HG03025 (cell line): ENCODE measurements at regions not wholly inside any gene's neighbourhood (a gene's known extent, or its start where the extent isn't known, plus 50 kb on each side); places are given as distances from the start of the nearest gene placed in this dataset.

ENCODE experiments used
- ATAC-seq: cut with Tn5 transposase; IDR thresholded peaks from one replicate; pipeline ENCODE4 v1.9.1; 2021; ENCODE audit warnings: mild to moderate bottlenecking, moderate library complexity; ENCODE audit not compliant: unreplicated experiment, low FRiP score

DNA sequence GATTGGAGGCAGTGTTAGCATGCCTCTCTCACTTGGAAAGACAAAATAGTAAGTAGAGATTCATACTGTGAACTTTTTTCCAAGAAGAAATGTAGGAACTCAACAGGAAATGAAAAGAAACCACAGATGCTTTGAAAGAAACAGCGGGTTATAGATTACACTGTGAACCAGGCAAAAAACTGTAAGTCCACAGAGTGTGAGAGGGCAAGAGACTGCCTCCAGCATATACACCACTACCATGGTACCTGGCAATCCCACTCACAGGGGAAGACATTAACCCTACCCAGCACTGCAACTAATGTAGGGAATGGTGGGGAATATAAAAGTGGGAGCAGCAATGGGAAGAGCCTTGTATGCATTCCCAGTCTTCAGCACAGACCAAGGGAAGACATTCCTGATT is 150.6 kb upstream of the GALNT5 start:
- ATAC-seq = no peak

DNA sequence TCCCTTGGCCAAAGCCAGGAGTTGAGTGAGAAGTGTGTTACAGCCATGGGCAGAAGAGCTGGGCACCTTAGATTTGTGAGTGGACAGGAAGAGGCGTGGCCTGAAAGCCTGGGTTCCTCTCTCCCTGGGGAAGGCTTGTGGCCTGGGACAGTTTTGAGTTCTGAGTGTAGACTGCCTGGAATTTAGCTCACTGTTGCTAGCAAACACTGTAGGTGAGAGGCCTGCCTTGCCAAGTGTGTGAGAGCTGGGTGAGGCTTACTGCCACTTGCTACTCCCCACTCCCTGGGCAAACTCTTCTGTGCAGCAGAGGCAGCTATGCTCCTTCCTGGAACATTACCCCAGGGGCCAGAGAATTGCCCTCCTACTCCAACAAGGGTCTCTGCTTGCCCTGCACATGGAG is 150.0 kb upstream of the GALNT5 start:
- ATAC-seq = no peak

DNA sequence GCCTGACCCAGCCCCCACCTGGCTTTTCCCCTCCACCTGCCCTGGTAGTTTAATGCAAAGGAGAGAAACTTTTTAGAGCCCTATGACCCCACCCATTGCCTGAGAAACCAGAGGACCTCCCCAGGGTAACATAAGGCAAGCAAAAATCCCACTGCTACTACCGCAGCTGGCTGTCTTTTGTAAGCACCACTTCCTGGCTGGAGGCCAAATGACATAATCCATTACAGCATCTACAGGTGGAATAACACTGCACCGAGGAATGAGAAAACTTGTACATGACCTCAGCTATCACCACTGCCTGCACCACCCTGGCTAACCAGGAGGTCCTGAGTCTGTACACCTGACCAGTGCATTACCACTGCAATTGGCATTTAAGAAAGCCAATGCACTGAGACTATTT is 149.6 kb upstream of the GALNT5 start:
- ATAC-seq = no peak

DNA sequence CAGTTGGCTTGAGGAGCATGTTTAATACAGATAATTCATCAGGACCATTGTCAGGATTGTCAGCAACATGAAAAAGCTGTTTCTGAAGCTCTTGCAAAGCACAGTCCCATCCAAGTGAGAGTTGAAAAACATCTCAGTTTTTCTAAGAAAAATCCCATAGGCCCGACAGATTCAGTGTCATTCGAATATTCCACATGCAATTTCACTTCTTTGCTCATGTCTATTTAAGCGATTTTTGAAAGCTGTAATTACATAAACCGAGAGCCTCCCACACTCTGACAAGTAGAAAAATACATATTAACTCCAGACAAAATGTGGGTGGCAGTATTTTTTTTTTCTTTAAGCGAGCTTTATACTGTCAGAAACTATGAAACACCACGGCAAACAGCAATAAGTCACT is 134.7 kb upstream of the GALNT5 start:
- ATAC-seq = no peak

DNA sequence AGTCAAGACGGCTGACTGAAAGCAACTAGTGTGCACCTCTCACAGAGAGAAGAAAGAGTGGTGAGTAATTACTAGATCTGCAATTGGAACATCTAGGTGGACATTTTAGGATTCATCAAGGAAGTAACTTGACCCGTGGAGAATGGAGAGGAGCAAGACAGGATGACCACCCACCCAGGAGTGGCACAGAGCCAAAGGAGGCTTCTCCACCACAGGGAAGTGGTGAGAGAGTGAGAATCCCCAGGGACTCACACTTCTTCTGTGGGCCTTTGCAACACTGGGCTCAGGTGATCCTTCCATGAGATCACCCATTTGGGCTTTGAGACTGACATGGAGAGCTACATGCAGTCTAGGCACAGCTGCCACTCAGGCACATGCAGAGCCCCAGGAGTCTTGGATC is 132.8 kb upstream of the GALNT5 start:
- ATAC-seq = no peak

DNA sequence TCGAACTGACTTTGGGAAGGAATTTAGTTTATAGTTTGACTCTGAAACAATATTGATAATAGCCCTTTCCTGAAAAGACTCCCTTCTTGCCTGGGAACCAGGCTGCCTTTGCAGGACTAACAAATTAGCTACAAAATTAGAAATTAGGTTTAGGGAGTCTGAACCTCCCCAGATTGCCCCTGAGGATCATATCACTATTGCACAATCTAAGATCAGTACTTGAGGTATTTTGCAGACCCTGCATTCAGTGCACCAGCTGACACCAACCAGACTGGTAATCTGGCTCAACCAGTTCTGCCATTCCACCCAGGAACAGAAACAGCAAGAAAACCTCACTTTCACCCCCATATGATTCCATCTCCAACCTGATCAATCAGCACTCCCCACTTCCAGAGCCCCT is 131.8 kb upstream of the GALNT5 start:
- no peak for ATAC-seq

DNA sequence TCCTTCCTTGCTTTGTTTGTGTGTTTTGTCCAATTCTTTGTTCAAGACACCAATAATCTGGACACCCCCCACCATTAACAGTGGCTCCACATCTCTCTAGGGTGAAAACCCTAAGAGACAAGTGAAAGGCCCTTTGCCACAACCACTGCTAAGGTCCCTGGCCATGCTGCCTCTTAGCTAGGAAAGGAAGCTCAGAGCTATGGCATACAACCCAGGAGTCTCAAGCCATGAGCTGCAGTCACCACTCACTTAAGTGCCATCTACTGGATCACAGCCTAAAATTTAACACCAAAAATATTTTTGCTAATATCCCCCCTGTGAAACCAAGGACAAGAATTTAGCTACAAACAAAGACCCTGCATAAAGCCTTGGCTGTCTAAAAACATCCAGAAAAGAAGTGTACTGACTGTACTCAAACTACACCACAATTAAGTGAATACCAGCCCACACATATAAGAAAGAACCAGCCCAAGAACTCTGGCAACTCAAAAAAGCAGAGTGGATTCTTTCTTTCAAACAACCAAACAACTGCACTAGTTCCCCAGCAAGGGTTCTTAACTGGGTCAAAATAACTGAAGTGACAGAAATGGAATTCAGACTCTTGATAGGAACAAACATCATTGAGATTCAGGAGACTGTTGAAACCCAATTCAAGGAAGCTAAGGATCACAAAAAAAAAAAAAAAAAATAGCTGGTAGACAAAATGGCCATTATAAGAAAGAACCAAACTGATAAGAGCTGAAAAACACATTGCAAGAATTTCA is 130.1 kb upstream of the GALNT5 start:
- ATAC-seq = no peak

DNA sequence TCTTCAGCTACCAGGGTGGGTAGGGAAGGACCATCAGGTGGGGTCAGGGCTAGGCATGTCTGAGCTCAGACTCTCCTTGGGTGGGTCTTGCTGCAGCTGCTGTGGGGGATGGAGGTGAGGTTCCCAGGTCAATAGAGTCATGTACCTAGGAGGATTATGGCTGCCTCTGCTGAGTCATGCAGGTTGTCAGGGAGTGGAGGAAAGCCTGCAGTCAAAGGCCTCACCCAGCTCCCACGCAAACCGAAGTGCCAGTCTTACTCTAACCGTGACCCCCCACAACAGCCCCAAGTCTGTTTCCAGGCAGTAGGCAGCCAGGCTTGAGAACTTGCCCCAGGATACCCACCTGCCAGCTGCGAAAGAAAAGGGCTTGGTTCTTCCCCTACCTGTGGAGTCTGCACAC is 113.6 kb upstream of the GALNT5 start:
- ATAC-seq = no peak

DNA sequence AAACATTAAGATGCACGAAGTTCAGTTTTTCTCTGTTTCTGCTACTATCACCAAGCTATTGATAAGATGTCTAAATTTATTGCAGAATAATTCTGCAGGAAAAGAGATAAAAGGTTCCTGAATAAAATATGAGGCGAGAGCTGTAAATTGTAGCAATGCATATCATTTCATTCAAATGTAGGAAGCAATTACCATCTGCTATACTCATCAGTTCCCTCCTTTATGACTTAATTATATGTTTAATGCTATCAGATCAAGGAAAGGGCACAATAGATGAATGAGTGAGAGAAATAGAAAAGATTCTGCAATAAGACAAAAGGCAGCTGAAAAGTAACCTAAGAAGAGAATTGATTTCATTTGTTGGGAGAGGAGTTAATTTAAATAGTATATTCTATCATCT is 108.2 kb upstream of the GALNT5 start:
- ATAC-seq = no peak

DNA sequence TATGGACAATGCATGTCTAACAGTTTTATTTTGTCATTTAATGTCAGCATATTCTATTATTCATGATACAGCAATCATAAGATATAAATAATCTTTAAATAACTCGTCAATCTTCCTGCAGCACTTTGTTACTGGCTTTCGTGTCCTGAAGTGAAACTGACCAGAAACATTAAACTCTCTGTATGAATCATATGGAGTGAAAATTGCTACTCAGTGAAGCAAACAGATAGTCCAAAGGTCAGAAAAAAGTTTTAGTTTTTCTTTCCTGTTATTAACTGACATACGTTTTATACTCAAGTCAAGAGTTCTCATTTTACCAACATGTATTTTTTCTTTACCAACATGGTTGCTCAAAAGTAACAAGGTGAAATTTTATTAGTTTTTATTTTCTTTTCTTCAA is 106.8 kb upstream of the GALNT5 start:
- peak; percentile 70 for ATAC-seq

DNA sequence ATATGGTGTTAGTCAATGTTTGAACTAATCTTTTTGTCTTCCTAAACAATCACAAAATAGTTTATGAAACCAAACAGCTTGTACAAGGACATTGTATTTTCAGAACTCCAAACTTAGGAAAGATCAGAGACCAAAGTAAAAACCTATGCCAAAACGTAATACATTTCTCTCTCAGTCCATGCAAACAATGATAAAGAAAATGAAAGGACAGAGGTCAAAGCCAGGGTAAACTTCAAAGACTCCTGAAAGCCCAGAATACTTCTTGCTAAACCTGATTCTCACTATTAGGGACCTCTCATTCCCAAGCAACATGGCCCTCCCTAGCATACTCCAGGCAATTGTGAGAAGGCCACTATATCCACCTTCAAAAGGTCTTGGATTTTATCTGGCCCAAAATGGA is 105.1 kb upstream of the GALNT5 start:
- no peak for ATAC-seq

DNA sequence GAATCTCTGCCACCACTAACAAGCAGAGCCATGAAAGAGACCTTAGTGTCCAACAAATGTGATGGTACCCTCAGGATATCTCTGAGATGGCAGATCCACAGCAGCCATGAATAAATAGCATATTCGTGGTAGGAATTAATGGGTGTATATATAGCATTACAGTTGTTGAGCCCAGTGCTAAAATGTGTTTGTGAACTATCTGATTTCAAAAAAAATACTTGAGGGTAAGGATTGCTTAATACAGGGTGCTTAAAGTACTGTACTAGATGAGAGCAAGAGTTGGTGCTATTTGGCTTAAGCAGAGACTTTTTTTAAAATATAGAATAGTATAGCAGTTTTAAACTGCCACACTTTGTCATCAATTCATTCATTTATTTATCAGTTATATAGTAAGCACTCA is 101.5 kb upstream of the GALNT5 start:
- ATAC-seq = no peak

DNA sequence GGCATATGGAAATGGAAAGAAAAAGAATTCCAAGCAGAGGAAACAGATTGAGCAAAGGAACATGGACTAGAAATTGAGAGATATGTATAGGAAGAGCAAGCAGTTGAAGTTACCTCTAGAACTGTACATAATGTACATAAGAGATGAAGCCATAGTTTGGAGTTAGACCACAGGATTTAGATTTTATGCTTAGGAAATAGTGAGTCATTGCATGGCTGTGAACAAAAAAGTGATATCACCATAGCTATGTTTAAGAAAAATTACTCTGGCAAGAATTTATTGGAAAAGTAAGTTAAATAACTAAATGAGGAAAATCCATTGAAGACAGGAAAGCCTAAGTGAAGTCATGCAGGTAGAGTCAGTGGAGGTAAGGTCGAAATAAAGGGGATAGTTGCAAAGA is 99.4 kb upstream of the GALNT5 start:
- ATAC-seq = no peak

DNA sequence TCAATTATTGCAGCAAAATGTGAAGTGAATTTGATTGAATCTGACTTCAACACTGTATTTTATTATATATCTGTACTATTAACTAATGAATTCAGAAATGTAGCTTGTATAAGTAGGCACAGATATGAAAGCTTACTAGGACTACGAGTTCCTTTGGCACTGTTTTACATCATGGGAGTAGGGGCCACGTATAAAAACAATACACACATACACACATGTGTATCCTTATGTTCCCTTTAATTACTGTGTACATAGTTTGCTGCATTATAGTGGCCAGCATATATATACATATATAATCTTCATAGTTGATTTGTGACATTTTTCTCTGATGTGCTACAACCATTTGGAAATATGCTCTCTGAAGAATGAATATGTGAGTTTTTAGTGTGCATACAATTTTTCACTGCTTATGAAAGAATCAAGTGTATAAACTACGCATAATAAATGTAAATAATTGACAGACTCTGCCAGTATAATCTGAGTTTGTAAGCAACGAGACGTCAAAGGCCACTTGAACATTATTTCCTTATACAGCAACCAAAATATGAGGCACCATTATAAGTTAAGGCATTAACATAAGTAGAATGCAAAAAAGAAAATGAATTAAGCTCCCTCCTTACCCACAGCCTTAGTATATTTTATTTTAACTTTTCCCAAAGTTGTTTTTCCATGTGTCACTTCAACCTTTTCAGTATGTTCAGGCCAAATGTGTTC is 98.1 kb upstream of the GALNT5 start:
- no peak for ATAC-seq

DNA sequence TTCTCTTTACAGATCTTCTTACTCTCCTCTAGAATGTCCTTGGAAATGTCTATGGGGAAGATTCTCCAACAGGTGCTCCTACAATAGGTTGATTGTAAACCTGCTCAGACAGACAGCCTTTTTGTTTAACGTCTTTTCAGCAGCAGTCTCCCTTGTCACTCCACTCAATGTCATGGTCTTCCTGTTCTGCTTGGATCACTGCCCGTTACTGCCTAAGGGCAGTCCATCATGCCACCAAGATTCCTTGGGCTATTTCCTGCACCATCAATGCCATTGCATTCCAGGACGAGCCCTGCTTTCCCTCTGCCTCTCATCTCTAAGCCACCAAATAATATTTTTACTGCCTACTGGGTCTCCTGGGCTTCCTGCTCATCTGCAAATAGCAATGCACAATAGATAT is 97.4 kb upstream of the GALNT5 start:
- no peak for ATAC-seq

DNA sequence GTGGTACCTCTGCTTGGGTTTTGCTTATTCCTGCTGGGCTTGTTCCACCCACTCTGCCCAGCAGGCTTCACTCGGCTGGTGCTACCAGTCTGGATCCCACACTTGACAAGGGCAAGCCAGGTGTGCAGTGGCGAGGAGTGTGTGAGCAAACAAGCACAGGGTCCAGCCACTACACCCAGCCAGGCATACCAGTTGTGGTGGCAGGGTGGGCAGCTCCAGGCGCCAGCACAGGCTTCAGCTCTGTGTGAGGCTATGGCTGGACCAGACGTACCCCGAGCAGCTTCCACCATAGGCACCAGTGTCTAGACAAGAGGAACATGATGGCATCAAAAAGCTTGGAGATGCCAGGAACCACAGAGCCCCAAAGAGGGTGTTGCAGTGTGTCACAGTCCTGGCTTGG is 93.1 kb upstream of the GALNT5 start:
- ATAC-seq = no peak

DNA sequence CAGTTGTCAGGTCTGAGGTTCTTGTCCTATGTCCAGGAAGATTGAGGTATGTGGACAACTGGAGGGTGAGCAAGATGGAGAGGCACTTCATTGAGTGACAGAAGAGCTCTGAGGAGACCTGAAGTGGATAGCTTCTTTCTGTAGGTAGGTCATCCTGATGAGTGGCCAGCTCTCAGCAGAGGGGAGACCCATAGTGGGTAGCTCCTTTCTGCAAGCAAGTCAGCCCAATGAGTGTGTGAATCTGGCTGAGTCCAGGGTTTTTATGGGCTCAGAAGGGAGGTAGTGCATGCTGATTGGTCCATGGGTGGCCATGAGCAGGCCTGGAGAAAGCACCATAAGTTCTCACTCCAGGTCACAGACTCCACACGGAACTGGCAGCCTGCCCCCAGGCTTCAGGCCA is 92.6 kb upstream of the GALNT5 start:
- ATAC-seq = no peak

DNA sequence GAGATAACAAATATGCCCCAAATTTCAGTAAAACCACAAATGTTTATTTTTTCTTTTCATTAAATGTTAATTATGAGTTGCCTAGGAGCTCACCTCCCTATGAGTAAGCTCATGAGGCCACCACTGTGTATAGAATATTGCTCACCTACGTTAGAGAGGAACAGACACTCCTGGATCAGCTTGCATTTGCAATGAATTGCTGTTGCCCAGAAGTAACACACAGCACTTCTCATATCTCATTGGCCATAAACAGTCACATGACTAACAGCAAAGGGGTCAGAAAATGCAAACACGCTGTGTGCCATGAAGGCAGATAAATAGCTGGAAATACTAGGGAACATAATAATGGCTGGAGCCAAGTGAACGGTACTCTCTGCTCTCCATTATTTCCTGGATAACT is 89.0 kb upstream of the GALNT5 start:
- no peak for ATAC-seq

DNA sequence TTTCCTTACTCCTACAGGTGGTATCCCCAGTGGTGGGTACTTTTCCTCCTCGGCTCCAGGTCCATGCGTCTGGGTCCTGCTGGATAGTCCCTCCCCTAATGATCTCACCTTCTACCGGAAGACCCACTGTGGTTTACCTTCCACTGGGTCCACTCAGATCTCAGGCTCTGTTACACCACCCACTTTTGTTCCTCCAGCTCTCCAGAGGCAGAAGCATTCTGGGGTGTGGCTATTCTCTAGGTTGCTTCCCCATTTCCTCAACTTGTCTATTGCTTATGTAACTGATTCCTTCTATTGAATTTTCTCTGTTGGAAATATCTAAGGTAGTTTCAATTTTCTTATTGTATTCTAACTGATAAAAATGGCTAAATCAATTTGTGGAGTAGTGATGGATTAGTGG is 87.6 kb upstream of the GALNT5 start:
- no peak for ATAC-seq

DNA sequence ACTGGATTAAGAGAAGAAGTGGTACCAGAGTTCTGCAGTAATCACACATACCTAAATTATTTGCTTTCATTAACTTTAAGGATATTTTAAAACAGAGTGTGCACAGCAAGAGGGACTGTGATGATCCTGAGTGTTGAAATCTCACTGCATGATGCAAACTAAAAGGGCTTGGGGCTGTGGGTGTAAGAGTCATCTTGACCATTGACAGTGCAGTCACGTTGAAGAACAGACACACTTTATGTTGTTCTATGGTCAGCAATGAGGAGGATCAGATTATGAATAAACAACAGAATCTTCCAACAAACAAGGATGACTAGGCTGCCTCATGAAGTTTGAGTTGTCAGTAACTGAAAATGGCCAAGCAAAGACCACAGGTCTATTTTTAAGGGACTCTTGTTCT is 87.2 kb upstream of the GALNT5 start:
- ATAC-seq = no peak

DNA sequence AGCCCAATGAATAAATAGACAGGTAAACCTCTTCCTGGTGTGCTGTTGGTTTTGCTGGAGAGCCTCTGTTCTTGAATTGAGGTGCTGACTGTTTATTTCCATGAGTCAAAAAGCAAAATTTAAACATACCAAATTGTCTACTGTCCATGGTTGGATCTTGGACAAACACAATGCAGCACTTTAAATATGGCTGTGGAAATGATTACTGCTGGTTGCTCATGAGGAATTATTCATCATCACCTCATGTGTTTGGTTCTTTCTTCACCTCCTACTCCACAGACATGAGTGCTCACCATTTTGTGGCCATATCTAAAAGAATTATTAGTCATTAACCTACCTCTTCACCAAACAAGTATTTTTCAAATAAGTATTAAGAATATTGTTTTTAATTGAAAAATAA is 85.3 kb upstream of the GALNT5 start:
- no peak for ATAC-seq

DNA sequence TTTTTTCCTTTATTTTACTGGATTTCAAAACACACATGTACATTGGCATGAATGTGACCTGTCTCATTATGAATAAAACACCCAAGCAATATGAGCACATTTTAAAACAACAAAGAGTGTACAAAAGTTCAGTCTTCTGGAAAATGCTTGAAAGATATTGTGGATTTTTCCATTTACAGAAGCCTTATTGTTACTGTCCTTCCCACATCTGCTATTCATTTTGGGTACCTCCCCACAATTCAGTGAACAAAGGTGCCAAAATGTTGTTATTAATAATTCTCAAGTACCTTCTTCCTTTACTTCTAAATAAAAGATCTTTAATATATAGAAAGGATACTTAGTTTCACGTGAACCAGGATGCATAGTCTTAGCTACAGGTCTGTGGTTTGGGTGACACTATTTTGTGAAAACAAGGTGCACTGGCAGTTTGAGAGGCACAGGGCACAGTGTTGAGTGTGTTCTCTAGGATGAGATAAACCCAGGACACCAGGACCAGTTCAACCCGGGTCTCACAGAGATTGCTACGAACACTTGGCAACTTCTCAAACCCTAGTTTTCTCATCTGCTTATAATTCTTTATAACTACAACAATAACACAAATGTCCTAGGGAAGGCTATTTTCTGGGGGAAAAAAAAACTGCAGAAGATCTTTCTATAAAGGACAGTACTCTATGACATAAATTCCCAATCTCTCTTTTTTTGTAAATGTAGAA is 84.5 kb upstream of the GALNT5 start:
- no peak for ATAC-seq
